Fibroblast of lung (primary cell): ENCODE measurements at regions not wholly inside any gene's neighbourhood (a gene's known extent, or its start where the extent isn't known, plus 50 kb on each side); places are given as distances from the start of the nearest gene placed in this dataset.

ENCODE experiments used
- DNase-seq, 2 donors: peaks; one replicate each; pipeline versions ENCODE4 v3.0.0 to v3.0.0-alpha.2; 2010; ENCODE audit warnings: low read depth in 2 of 2
- H2AFZ ChIP-seq: 2 replicates; pipeline ENCODE4 v1.5.1; 2012; ENCODE audit warnings: low read length, control low read depth, inconsistent platforms
- H3K27ac ChIP-seq: 2 replicates; pipeline ENCODE4 v1.5.1; 2011; ENCODE audit warnings: low read length, control low read depth; ENCODE audit not compliant: insufficient read depth
- H3K27me3 ChIP-seq: 2 replicates; pipeline ENCODE4 v1.5.1; 2011; ENCODE audit warnings: mild to moderate bottlenecking, low read length; ENCODE audit not compliant: control insufficient read depth, insufficient read depth
- H3K36me3 ChIP-seq: 2 replicates; pipeline ENCODE4 v1.5.1; 2011; ENCODE audit warnings: low read length; ENCODE audit not compliant: control insufficient read depth, insufficient read depth
- H3K4me1 ChIP-seq: 2 replicates; pipeline ENCODE4 v1.5.1; 2011; ENCODE audit warnings: low read length; ENCODE audit not compliant: control insufficient read depth, insufficient read depth; ENCODE audit errors: extremely low read depth
- H3K4me2 ChIP-seq: 2 replicates; pipeline ENCODE4 v1.5.1; 2011; ENCODE audit warnings: low read length, control low read depth; ENCODE audit not compliant: insufficient read depth; ENCODE audit errors: extremely low read depth
- H3K4me3 ChIP-seq, 4 experiments: fragments of 200-600 bp in 1 of 4; sonication (generic) in 1 of 4; replicated peaks in 1 of 4; 2 replicates each; pipeline ENCODE4 v1.5.1; 2011 to 2016; ENCODE audit warnings: low read length in 4 of 4, low read depth in 3 of 4, mild to moderate bottlenecking in 3 of 4, control low read depth in 2 of 4, inconsistent platforms in 1 of 4, mixed read lengths in 1 of 4; ENCODE audit not compliant: insufficient read depth in 1 of 4; ENCODE audit errors: control extremely low read depth in 1 of 4
- H3K79me2 ChIP-seq: 2 replicates; pipeline ENCODE4 v1.5.1; 2012; ENCODE audit warnings: mild to moderate bottlenecking, low read length, inconsistent platforms; ENCODE audit not compliant: control insufficient read depth, insufficient read depth
- H3K9ac ChIP-seq: 2 replicates; pipeline ENCODE4 v1.5.1; 2011; ENCODE audit warnings: mild to moderate bottlenecking, low read length, control low read depth; ENCODE audit not compliant: insufficient read depth
- H3K9me3 ChIP-seq: 2 replicates; pipeline ENCODE4 v1.5.1; 2012; ENCODE audit warnings: low read depth, low read length; ENCODE audit not compliant: control insufficient read depth, insufficient read depth
- H4K20me1 ChIP-seq: 2 replicates; pipeline ENCODE4 v1.5.1; 2011; ENCODE audit warnings: low read length; ENCODE audit not compliant: control insufficient read depth, insufficient read depth; ENCODE audit errors: extremely low read depth
- CTCF ChIP-seq, 2 donors: IDR thresholded peaks in 1 of 2; conservative IDR thresholded peaks in 1 of 2; 1 replicate in 1 of 2; 2 replicates in 1 of 2; pipeline ENCODE4 v1.5.1; 2011 to 2012; ENCODE audit warnings: low read length in 2 of 2, control low read depth in 1 of 2, inconsistent platforms in 1 of 2, low read depth in 1 of 2, mild to moderate bottlenecking in 1 of 2
- EZH2 ChIP-seq: IDR thresholded peaks from 2 replicates; pipeline ENCODE4 v1.5.1; 2012; ENCODE audit warnings: low read length, control low read depth, mild to moderate bottlenecking; ENCODE audit errors: missing control alignments

GRCh38 chr5:110840347-110840960 lies 101.6 kb downstream of the SLC25A46 start:
- Histone ChIP-seq H4K20me1 (no peaks in the 10 kb centered on the region), H3K9ac (no peak overlapping the region), H3K4me3 (no peak overlapping the region), H3K9me3 (no peaks in the 10 kb centered on the region), H3K27ac (no peak overlapping the region), H3K27me3 (no peaks in the 10 kb centered on the region), H3K4me2 (no peak overlapping the region), H3K36me3 (no peaks in the 10 kb centered on the region), H2AFZ (no peak overlapping the region), H3K4me1 (no peaks in the 10 kb centered on the region), H3K79me2 (no peaks in the 10 kb centered on the region)
- DNase-seq, result no peak
- TF ChIP-seq EZH2 (no peak), CTCF (conservative IDR thresholded peaks at IDR 0.05 in 1 of 2, IDR thresholded peaks at IDR 0.05 in 1 of 2; ENCODE audit: low read depth in 1 of 2, low read length in 2 of 2) (no peak)

DNA sequence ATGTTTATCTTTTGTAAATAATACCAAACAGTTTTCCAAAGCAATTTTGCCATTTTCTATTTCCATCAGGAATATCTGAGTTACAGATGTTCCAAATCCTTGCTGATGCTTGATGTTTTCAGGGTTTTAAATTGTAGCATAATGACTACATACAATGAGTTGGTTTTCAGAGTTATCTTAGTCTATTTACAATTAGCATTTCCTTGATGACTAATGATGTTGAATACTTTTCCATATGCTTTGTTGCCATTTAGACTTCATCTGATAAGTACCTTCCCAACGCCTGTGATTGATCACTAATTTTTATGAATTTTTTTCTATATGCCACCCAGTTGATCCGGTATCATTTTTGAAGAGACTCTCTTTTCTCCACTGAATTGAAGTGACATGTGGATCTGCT lies 102.3 kb downstream of the SLC25A46 start:
- Histone ChIP-seq H3K27me3 (no peaks in the 10 kb centered on the region), H3K79me2 (no peaks in the 10 kb centered on the region), H2AFZ (no peak overlapping the region), H3K4me1 (no peaks in the 10 kb centered on the region), H3K4me3 (no peak overlapping the region), H3K36me3 (no peaks in the 10 kb centered on the region), H3K4me2 (no peak overlapping the region), H4K20me1 (no peaks in the 10 kb centered on the region), H3K9ac (no peak overlapping the region), H3K27ac (no peak overlapping the region), H3K9me3 (no peaks in the 10 kb centered on the region)
- TF ChIP-seq EZH2, result no peak
- no peak for TF ChIP-seq CTCF (conservative IDR thresholded peaks at IDR 0.05 in 1 of 2, IDR thresholded peaks at IDR 0.05 in 1 of 2; ENCODE audit: low read depth in 1 of 2, low read length in 2 of 2)
- peak in 1 of 2 donors; percentile 12 for DNase-seq

DNA sequence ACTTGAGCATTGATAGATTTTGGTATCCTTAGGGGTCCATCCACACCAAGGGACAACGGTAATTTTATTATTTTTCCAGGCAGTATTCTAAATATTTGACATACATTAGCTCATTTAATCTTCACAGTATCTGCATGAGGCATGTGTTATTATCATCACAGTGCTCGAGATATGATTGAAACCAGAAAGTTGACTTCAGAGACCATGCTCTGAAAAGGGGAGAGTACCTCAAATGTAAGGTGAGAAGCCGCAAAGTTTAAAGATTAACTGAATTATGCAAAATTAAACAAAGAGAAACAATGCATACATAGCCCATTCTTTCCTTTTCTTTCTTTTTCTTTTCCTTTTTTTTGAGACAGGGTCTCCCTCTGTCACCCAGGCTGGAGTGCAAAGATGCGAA lies 104.1 kb downstream of the SLC25A46 start:
- no peak for DNase-seq
- H2AFZ ChIP-seq, result no peak overlapping the region
- no peak overlapping the region for H3K9ac ChIP-seq
- no peak for TF ChIP-seq EZH2
- TF ChIP-seq CTCF (conservative IDR thresholded peaks at IDR 0.05 in 1 of 2, IDR thresholded peaks at IDR 0.05 in 1 of 2; ENCODE audit: low read depth in 1 of 2, low read length in 2 of 2), result no peak
- H3K4me3 ChIP-seq, result no peak overlapping the region
- H4K20me1 ChIP-seq, result no peaks in the 10 kb centered on the region
- no peaks in the 10 kb centered on the region for H3K79me2 ChIP-seq
- H3K4me1 ChIP-seq, result no peaks in the 10 kb centered on the region
- H3K27me3 ChIP-seq, result no peaks in the 10 kb centered on the region
- H3K27ac ChIP-seq, result no peak overlapping the region
- no peaks in the 10 kb centered on the region for H3K36me3 ChIP-seq
- no peak overlapping the region for H3K4me2 ChIP-seq
- H3K9me3 ChIP-seq, result no peaks in the 10 kb centered on the region
